GM18505 (cell line): ENCODE measurements at regions not wholly inside any gene's neighbourhood (a gene's known extent, or its start where the extent isn't known, plus 50 kb on each side); places are given as distances from the start of the nearest gene placed in this dataset.
"Not testable (repeated sequence)": the region's sequence is repeated elsewhere in the genome, so short reads cannot be mapped to it uniquely, and the experiment has no call there.

ENCODE experiments used
- ATAC-seq: cut with Tn5 transposase; IDR thresholded peaks from one replicate; pipeline ENCODE4 v1.9.1; 2021; ENCODE audit not compliant: unreplicated experiment
- POLR2A ChIP-seq: IDR thresholded peaks from 4 replicates; pipeline ENCODE4 v1.6.1; 2011; ENCODE audit warnings: borderline replicate concordance; ENCODE audit not compliant: insufficient read depth, insufficient read length; ENCODE audit errors: extremely low read depth

GRCh38 chr5:174810796-174811195 lies 86.4 kb downstream of the MSX2 start:
- no peak for TF ChIP-seq POLR2A
- no peak for ATAC-seq

GRCh38 chr5:174807471-174807870 lies 83.1 kb downstream of the MSX2 start:
- ATAC-seq: no peak
- no peak for TF ChIP-seq POLR2A

GRCh38 chr5:174806729-174807128 lies 82.3 kb downstream of the MSX2 start:
- TF ChIP-seq POLR2A: no peak
- ATAC-seq: no peak

GRCh38 chr5:174801798-174802197 lies 77.4 kb downstream of the MSX2 start:
- ATAC-seq: no peak

GRCh38 chr5:174800435-174800834 lies 76.1 kb downstream of the MSX2 start:
- no peak for TF ChIP-seq POLR2A
- ATAC-seq: no peak

More at GRCh38 chr5:174801798-174802197, 77.4 kb downstream of the MSX2 start:
- TF ChIP-seq POLR2A: no peak

- no peak for TF ChIP-seq POLR2A
- no peak for ATAC-seq
Observed at GRCh38 chr5:174799121-174799520, 74.7 kb downstream of the MSX2 start.

- no peak for TF ChIP-seq POLR2A
- no peak for ATAC-seq
Observed at GRCh38 chr5:174798551-174798951, 74.2 kb downstream of the MSX2 start.

GRCh38 chr5:174796711-174797192 lies 72.4 kb downstream of the MSX2 start:
- no peak for ATAC-seq
- TF ChIP-seq POLR2A: no peak

GRCh38 chr5:174794931-174795672 lies 70.7 kb downstream of the MSX2 start:
- ATAC-seq: no peak
- TF ChIP-seq POLR2A: no peak

- no peak for TF ChIP-seq POLR2A
- ATAC-seq: no peak
Observed at GRCh38 chr5:174793684-174794328, 69.4 kb downstream of the MSX2 start.

- no peak for TF ChIP-seq POLR2A
Observed at GRCh38 chr5:174793076-174793475, 68.7 kb downstream of the MSX2 start.

GRCh38 chr5:174792265-174792664 lies 67.9 kb downstream of the MSX2 start:
- ATAC-seq: not testable (repeated sequence)

More at GRCh38 chr5:174793076-174793475, 68.7 kb downstream of the MSX2 start:
- no peak for ATAC-seq

- no peak for TF ChIP-seq POLR2A
Observed at GRCh38 chr5:174790906-174791305, 66.5 kb downstream of the MSX2 start.

GRCh38 chr5:174789596-174789995 lies 65.2 kb downstream of the MSX2 start:
- ATAC-seq: no peak
- TF ChIP-seq POLR2A: no peak

More at GRCh38 chr5:174790906-174791305, 66.5 kb downstream of the MSX2 start:
- no peak for ATAC-seq
